GM12874 (cell line): ENCODE measurements at regions not wholly inside any gene's neighbourhood (a gene's known extent, or its start where the extent isn't known, plus 50 kb on each side); places are given as distances from the start of the nearest gene placed in this dataset.

Experiments used
- TF ChIP-seq, protein P1 (sequence below): IDR thresholded peaks from 2 replicates; pipeline ENCODE4 v1.5.1; 2011; ENCODE audit warnings: low read depth, mild to moderate bottlenecking, control low read depth, low read length, moderate library complexity; ENCODE audit not compliant: insufficient read depth

DNA sequence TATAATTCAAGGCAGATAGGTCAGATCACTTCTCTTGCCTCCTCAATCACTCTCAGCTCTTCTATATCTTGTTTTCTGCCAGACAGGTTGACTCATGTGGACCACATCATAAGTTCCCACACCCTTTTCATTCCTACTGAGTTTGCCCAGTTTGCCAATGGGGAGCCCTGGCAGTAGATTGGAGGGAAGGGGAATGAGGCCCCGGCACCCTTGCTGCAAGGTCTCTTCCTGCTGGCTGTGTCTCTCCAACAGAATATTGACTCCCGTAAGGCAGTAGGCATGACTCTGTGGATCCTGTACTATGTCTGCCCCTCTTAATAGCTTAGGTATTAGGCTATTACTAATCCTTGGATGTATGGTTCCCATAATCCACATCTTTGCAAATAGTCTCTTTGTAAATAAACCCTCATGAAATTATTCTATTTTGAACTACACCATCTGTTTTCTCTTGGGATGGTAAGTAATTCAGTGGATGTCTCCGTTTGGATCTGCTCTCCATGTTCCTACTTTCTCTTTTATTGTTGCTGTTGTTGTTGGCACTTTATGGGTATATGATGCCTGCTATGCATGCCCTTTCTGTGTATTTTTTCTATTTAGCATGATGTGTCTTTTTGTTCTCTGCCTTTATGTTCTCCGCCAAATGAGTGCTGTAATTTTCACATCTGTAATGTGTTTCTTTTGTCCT is 65.5 kb upstream of the DCBLD2 start:
- TF ChIP-seq, protein P1, sequence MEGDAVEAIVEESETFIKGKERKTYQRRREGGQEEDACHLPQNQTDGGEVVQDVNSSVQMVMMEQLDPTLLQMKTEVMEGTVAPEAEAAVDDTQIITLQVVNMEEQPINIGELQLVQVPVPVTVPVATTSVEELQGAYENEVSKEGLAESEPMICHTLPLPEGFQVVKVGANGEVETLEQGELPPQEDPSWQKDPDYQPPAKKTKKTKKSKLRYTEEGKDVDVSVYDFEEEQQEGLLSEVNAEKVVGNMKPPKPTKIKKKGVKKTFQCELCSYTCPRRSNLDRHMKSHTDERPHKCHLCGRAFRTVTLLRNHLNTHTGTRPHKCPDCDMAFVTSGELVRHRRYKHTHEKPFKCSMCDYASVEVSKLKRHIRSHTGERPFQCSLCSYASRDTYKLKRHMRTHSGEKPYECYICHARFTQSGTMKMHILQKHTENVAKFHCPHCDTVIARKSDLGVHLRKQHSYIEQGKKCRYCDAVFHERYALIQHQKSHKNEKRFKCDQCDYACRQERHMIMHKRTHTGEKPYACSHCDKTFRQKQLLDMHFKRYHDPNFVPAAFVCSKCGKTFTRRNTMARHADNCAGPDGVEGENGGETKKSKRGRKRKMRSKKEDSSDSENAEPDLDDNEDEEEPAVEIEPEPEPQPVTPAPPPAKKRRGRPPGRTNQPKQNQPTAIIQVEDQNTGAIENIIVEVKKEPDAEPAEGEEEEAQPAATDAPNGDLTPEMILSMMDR: no peak

GRCh38 chr3:98966434-98966833 is 64.9 kb upstream of the DCBLD2 start:
- TF ChIP-seq, protein P1: no peak

GRCh38 chr3:98964784-98965183 is 63.3 kb upstream of the DCBLD2 start:
- TF ChIP-seq, protein P1: no peak

DNA sequence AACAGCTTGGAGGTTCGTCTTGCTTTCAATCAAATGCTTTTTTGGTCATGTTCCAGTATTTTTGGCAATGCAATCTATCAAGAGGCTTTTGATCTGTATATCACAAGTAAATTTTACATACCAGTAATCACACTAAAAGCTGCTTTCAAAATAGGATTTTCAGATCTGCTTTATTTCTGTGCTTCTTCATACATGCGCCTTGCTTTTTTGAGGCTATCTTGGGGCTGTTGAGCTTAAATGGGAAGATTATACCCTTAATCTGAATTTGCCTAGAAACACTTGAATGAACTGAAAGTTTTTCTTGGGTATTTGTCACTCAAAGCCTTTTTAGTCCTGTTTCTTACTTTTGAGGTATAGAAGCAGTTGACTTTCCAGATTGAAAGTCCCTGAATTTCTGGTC is 62.1 kb upstream of the DCBLD2 start:
- TF ChIP-seq, protein P1: no peak

- TF ChIP-seq, protein P1: no peak
Observed at GRCh38 chr3:98962951-98963350, 61.5 kb upstream of the DCBLD2 start.

GRCh38 chr3:98962189-98962930 is 60.9 kb upstream of the DCBLD2 start:
- TF ChIP-seq, protein P1: no peak

- TF ChIP-seq, protein P1: no peak
Observed at GRCh38 chr3:98961161-98962155, 60.0 kb upstream of the DCBLD2 start.
